Liver (tissue), 8 donors: ENCODE measurements at regions not wholly inside any gene's neighbourhood (a gene's known extent, or its start where the extent isn't known, plus 50 kb on each side); places are given as distances from the start of the nearest gene placed in this dataset.

Experiments
- DNase-seq: peaks from one replicate; pipeline ENCODE4 v3.0.0-alpha.2; 2017; ENCODE audit warnings: low spot score
- H3K27ac ChIP-seq, 2 donors: one replicate each; pipeline ENCODE4 v1.7.0; 2013; ENCODE audit warnings: inconsistent platforms in 2 of 2, low read length in 2 of 2, control low read depth in 1 of 2, low read depth in 1 of 2, mild to moderate bottlenecking in 1 of 2
- H3K27me3 ChIP-seq, 4 donors: one replicate each; pipeline versions ENCODE4 v1.6.1 to v1.7.0; 2013; ENCODE audit warnings: low read length in 3 of 4, inconsistent platforms in 1 of 4, mild to moderate bottlenecking in 1 of 4, moderate library complexity in 1 of 4; ENCODE audit not compliant: control insufficient read depth in 4 of 4, insufficient read depth in 4 of 4
- H3K36me3 ChIP-seq, 4 donors: one replicate each; pipeline versions ENCODE4 v1.6.1 to v1.7.0; 2013; ENCODE audit warnings: low read length in 3 of 4, mild to moderate bottlenecking in 3 of 4, low read depth in 1 of 4, moderate library complexity in 1 of 4; ENCODE audit not compliant: control insufficient read depth in 4 of 4, insufficient read depth in 3 of 4
- H3K4me1 ChIP-seq, 4 donors: one replicate each; pipeline versions ENCODE4 v1.6.1 to v1.7.0; 2013; ENCODE audit warnings: low read length in 3 of 4, mild to moderate bottlenecking in 3 of 4, moderate library complexity in 1 of 4; ENCODE audit not compliant: control insufficient read depth in 4 of 4, insufficient read depth in 4 of 4
- H3K4me3 ChIP-seq, 3 donors: one replicate each; pipeline versions ENCODE4 v1.6.1 to v1.7.0; 2013; ENCODE audit warnings: low read length in 3 of 3, control low read depth in 1 of 3, low read depth in 1 of 3, mild to moderate bottlenecking in 1 of 3
- H3K9ac ChIP-seq, 2 donors: one replicate each; pipeline ENCODE4 v1.7.0; 2013; ENCODE audit warnings: low read length in 2 of 2, mild to moderate bottlenecking in 2 of 2, moderate library complexity in 2 of 2, control low read depth in 1 of 2, low read depth in 1 of 2
- H3K9me3 ChIP-seq, 4 donors: one replicate each; pipeline versions ENCODE4 v1.6.1 to v1.7.0; 2013; ENCODE audit warnings: low read length in 3 of 4; ENCODE audit not compliant: control insufficient read depth in 4 of 4
- ATF3 ChIP-seq: IDR thresholded peaks from 2 replicates; pipeline ENCODE4 v1.6.1; 2016; ENCODE audit warnings: antibody characterized with exemption
- EGR1 ChIP-seq, 2 donors: IDR thresholded peaks; 2 replicates each; pipeline ENCODE4 v1.6.1; 2016 to 2018; ENCODE audit warnings: antibody characterized with exemption in 2 of 2, low read depth in 2 of 2
- FOXA2 ChIP-seq: IDR thresholded peaks from 2 replicates; pipeline ENCODE4 v1.6.1; 2016; ENCODE audit warnings: antibody characterized with exemption
- GABPA ChIP-seq, 2 donors: IDR thresholded peaks in 1 of 2; conservative IDR thresholded peaks in 1 of 2; 2 replicates each; pipeline ENCODE4 v1.6.1; 2016; ENCODE audit warnings: antibody characterized with exemption in 2 of 2, mild to moderate bottlenecking in 1 of 2, moderate library complexity in 1 of 2
- HNF4A ChIP-seq, 2 donors: conservative IDR thresholded peaks; 2 replicates each; pipeline ENCODE4 v1.6.1; 2016; ENCODE audit warnings: antibody characterized with exemption in 2 of 2, mild to moderate bottlenecking in 2 of 2
- HNF4G ChIP-seq: IDR thresholded peaks from 2 replicates; pipeline ENCODE4 v1.6.1; 2016; ENCODE audit warnings: antibody characterized with exemption
- JUND ChIP-seq, 2 donors: IDR thresholded peaks; 2 replicates each; pipeline ENCODE4 v1.6.1; 2016; ENCODE audit warnings: antibody characterized with exemption in 2 of 2
- NR2F2 ChIP-seq: IDR thresholded peaks from 2 replicates; pipeline ENCODE4 v1.6.1; 2016; ENCODE audit warnings: antibody characterized with exemption
- RAD21 ChIP-seq, 2 donors: IDR thresholded peaks; 2 replicates each; pipeline ENCODE4 v1.6.1; 2016; ENCODE audit warnings: antibody characterized with exemption in 2 of 2, mild to moderate bottlenecking in 2 of 2
- TAF1 ChIP-seq: conservative IDR thresholded peaks from 2 replicates; pipeline ENCODE4 v1.6.1; 2016; ENCODE audit warnings: antibody characterized with exemption, mild to moderate bottlenecking
- YY1 ChIP-seq: IDR thresholded peaks from 2 replicates; pipeline ENCODE4 v1.6.1; 2016; ENCODE audit warnings: antibody characterized with exemption, mild to moderate bottlenecking
- ZBTB33 ChIP-seq: IDR thresholded peaks from 2 replicates; pipeline ENCODE4 v1.6.1; 2016; ENCODE audit warnings: antibody characterized with exemption
- WGBS: extraction: QIAGEN DNeasy Blood & Tissue Kit; methylation state at CpG from one replicate; pipeline ENCODE4 v1.1.7; 2013; 5-methylcytosine and 5-hydroxymethylcytosine counted together
- TF ChIP-seq, protein P1 (sequence below): fragments of 150-350 bp; IDR thresholded peaks from 2 replicates; pipeline ENCODE4 v1.5.1; 2017; ENCODE audit warnings: improper control_type of control experiment, low read depth, low read length; ENCODE audit not compliant: missing input control
- donor health status: healthy.
- donor health status: healthy.
- donor health status: healthy.
- donor health status: healthy.
- donor health status: healthy.

DNA sequence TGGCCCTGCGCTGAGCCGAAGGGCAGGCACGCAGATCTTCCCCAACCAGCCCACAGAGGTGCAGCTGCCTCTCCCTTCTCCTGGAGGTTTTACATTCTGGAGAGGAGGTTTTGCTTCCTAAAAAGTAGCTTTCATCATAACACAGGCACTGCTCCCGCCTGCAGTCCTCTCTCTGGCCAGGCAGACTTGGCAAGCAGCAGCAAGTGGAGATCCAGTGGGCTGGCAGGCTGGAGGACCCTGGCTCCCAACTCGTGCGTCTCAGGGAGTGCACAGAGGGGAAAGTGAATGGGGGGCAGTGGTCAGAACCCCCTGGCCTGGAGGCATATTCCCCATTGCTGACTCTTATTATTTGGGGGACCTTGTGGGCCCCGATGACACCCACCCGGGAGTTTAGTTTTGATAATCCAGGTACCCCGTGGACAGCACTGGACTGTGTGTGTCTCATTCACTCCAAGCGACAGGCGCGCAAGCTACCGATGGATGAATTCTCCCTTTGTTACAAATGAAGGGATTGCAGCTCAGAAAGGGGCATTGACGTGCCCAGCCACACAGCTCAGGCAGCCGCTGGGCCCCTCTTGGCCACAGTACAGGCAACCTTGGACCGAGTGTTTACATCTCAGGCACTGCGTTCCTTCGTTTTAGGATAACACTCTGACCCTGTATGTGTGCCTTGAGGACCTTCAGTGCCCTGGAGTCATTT is 1223.9 kb downstream of the BRD1 start:
- no peaks in the 10 kb centered on the region for H3K4me1 ChIP-seq
- H3K4me3 ChIP-seq, result no peak overlapping the region
- DNase-seq, result no peak
- H3K9me3 ChIP-seq, result peaks cover 0 to 4% (median 0%) of the 10 kb centered on the region in 4 donors
- WGBS, result 89% methylated on average over 18 of the region's 18 CpGs
- H3K9ac ChIP-seq, result no peak overlapping the region
- H3K36me3 ChIP-seq, result no peaks in the 10 kb centered on the region
- no peak overlapping the region for H3K27ac ChIP-seq
- no peaks in the 10 kb centered on the region for H3K27me3 ChIP-seq
- TF ChIP-seq FOXA2 (no peak), EGR1 (IDR thresholded peaks at IDR 0.05; ENCODE audit: low read depth in 2 of 2) (no peak), YY1 (no peak)

- DNase-seq, result no peak
- Histone ChIP-seq H3K4me3 (no peak overlapping the region), H3K36me3 (no peaks in the 10 kb centered on the region), H3K9me3 (peaks cover 0 to 8% (median 3%) of the 10 kb centered on the region in 4 donors), H3K27ac (no peak overlapping the region), H3K9ac (no peak overlapping the region), H3K27me3 (no peaks in the 10 kb centered on the region), H3K4me1 (no peaks in the 10 kb centered on the region)
- no peak for TF ChIP-seq EGR1 (IDR thresholded peaks at IDR 0.05; ENCODE audit: low read depth in 2 of 2)
- TF ChIP-seq JUND (IDR thresholded peaks at IDR 0.05), result no peak
- no peak for TF ChIP-seq TAF1
- no peak for TF ChIP-seq NR2F2
- no peak for TF ChIP-seq ATF3
- no peak for TF ChIP-seq GABPA (IDR thresholded peaks at IDR 0.05 in 1 of 2, conservative IDR thresholded peaks at IDR 0.05 in 1 of 2)
- no peak for TF ChIP-seq YY1
- no peak for TF ChIP-seq HNF4A (conservative IDR thresholded peaks at IDR 0.05)
- WGBS, result 89% methylated on average over 26 of the region's 26 CpGs
Observed at GRCh38 chr22:48602805-48603518, 1224.7 kb downstream of the BRD1 start.

DNA sequence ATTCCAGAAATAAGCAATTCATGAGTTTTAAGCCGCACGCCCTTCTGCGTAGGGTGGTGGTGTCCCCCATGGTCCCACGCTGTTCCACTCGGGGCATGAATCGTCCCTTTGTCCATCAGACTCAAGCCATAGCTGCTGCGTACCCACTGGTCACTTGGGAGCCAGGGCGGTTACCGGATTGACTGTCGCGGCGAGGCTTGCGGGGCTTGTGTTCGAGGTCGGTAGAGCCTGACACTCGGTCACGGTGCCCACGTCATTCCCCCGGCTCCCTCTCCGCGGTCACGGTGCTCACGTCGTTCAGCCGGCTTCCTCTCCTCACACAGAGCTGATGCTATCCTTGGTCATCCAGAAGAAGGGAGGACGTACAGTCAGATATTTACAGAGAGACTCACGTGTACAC is 1227.0 kb downstream of the BRD1 start:
- WGBS, result 93% methylated on average over 27 of the region's 27 CpGs
- H3K9me3 ChIP-seq, result peaks cover 0 to 8% (median 3%) of the 10 kb centered on the region in 4 donors
- no peak overlapping the region for H3K4me3 ChIP-seq
- H3K4me1 ChIP-seq, result no peaks in the 10 kb centered on the region
- H3K9ac ChIP-seq, result no peak overlapping the region
- TF ChIP-seq YY1 (no peak), HNF4A (conservative IDR thresholded peaks at IDR 0.05) (no peak), FOXA2 (no peak), HNF4G (no peak), ATF3 (no peak), NR2F2 (no peak), JUND (IDR thresholded peaks at IDR 0.05) (no peak), RAD21 (IDR thresholded peaks at IDR 0.05) (no peak), ZBTB33 (no peak)
- TF ChIP-seq, protein P1, sequence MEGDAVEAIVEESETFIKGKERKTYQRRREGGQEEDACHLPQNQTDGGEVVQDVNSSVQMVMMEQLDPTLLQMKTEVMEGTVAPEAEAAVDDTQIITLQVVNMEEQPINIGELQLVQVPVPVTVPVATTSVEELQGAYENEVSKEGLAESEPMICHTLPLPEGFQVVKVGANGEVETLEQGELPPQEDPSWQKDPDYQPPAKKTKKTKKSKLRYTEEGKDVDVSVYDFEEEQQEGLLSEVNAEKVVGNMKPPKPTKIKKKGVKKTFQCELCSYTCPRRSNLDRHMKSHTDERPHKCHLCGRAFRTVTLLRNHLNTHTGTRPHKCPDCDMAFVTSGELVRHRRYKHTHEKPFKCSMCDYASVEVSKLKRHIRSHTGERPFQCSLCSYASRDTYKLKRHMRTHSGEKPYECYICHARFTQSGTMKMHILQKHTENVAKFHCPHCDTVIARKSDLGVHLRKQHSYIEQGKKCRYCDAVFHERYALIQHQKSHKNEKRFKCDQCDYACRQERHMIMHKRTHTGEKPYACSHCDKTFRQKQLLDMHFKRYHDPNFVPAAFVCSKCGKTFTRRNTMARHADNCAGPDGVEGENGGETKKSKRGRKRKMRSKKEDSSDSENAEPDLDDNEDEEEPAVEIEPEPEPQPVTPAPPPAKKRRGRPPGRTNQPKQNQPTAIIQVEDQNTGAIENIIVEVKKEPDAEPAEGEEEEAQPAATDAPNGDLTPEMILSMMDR, result no peak
- no peak for DNase-seq
- H3K27ac ChIP-seq, result no peak overlapping the region
- H3K36me3 ChIP-seq, result no peaks in the 10 kb centered on the region
- peaks cover 0 to 2% (median 0%) of the 10 kb centered on the region in 4 donors for H3K27me3 ChIP-seq
